Embryonic facial prominence (tissue), 1 donor: ENCODE measurements at regions not wholly inside any gene's neighbourhood (a gene's known extent, or its start where the extent isn't known, plus 50 kb on each side); places are given as distances from the start of the nearest gene placed in this dataset.

ENCODE experiments used
- DNase-seq: peaks from one replicate; pipeline ENCODE4 v3.0.0-alpha.2; 2016; ENCODE audit errors: extremely low spot score

- DNase-seq = no peak
Measured at GRCh38 chr5:133905424-133905823, 63.0 kb downstream of the C5orf15 start.

DNA sequence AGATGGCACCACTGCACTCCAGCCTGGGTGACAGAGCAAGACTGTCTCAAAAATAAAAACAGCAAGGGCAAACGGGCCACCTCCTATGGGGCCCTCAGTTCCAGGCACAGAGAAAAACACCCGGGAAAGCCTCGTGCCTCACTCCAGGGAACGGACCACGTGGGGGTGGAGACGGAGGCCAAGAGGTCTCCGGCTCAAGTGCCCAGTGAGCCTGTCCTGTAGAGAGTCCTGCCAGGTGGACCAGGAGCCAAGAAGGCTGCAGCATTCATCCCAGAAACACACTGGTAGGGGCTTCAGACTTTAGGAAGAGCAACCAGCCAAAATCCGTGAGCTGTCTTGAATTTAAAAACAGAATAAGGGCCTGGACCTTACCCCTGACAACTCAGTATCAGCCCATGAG is 63.8 kb downstream of the C5orf15 start:
- no peak for DNase-seq

GRCh38 chr5:133902511-133903118 is 65.8 kb downstream of the C5orf15 start:
- DNase-seq = no peak

DNA sequence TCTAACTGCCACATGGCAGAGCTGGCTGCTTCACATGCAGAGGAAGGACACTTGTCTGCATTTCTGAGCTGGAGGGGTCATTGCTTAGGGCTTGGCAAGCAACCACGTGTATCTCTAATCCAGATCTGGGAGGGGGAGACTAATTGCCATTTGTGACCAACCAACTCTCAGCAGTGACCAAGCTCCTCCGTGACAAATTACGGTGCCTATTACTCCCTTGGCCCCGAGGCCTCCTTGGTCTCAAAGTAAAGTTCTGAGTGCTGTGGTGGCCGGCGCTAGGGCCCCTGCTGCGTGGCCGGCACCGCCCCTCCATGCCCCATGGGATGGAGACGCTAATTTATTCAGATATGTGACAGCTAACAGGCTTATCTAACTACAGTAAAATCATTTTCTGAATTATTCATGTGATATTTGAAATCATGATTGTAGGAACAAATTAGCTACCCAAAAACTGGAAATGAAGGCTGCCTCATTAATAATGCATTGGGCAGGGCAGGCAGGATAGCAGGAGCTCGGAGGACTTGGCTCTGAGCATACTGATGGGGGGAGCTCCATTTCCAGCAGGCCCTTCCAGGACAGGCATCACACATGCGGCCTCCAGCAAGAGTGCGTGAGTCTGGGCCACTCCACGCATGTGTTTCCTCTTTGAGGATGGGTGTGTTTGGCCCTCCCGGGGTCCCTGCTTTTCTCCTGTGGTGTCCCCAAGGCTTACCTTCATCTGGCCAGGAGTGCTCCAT is 67.7 kb downstream of the C5orf15 start:
- no peak for DNase-seq

- DNase-seq = no peak
Measured at GRCh38 chr5:133899506-133899905, 68.9 kb downstream of the C5orf15 start.

DNA sequence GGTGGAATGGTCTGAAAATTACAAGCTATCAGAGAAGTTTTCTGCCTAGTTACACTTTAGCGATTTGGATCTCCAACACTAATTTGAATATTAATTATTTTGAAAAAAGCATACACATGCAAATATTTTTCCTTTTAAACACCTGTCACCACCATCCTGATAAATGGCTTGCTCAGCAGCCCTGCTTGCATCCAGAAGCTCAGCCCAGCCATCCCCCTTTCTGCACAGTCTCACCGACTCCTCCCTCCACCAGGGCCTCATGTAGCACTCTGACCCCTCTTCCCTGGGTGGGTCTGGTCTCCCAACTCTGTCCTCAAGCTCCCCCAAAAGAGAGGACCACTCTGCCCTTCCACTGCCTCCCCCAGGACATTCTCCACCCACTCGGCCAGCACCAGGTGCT is 70.0 kb downstream of the C5orf15 start:
- DNase-seq = no peak

DNA sequence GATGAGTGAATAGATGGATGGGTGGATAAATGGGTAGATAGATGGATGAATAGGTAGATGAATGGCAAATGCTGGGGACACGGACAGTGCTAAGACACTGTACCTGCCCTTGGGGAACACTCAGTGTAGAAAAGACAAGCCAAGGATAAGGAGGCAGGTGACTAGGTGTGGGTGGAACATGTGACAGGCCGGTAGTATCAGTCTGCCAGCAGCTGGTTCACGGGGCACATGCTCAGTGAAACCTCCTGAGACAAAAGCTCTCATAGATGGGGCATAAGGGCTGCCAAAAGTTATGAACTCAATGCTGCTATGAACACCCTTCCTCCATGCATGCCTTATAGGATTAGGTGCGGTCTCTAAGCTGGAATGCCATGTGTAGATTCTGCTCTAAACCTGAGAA is 71.0 kb downstream of the C5orf15 start:
- DNase-seq = no peak

DNA sequence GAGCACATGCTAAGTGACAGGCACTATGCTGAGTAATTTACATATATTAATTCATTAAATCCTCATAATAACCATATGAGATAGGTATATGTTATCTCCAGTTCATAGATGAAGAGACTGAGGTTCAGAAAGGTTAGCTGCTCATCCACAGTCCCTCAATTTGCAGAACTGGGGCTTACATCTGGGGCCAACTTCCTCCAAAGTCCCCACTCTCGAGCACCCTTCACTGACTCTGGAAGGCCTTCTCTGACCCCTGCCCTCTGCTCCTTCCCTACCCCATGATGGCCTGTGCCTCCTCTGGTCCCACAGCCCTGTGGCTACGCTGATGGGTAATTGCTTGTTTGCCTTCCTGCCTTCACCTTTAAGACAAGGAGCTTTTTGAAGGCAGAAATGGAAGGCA is 71.6 kb downstream of the C5orf15 start:
- DNase-seq = no peak

DNA sequence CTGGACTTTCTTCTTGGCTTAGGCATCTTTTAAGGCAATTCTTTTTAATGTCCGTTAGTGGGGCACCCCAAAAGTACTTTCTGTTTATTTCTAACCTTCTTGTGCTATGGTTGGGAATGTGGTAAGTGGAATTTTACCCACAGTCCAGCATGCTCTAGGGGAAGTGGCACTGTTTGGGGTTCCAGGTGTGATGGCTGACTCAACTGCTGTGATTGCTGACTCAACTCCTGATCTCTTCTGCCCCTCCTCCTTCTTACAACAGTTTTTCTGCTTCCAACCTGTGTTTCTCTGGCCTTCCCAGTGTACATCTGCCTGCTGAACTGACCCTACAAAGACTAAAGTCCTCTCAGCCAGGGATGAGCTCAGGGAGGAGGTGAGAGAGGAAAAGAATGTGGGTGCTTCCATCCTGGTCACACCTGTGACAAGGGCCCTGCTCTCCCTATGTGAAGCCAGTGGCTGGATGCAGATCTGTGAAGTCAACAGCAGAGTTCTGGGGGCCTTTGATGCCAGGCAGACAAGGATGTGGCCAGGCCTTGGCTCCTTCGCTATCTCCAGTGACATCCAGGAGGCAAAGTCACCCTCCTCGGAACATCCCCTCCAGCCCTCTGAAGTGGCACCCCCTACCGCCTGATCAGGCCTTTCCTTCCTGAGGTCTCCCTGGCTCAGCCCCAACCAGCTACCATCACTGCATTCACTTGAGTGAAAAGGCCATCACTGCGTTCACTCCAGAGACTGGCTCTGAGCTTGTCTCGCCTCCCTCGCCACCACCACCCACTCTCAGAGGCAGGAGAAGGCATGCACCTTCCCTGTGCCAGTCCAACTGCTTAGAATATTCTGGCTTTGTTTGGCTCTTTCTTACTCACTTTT is 72.2 kb downstream of the C5orf15 start:
- no peak for DNase-seq

GRCh38 chr5:133894143-133894542 is 74.3 kb downstream of the C5orf15 start:
- DNase-seq = no peak

DNA sequence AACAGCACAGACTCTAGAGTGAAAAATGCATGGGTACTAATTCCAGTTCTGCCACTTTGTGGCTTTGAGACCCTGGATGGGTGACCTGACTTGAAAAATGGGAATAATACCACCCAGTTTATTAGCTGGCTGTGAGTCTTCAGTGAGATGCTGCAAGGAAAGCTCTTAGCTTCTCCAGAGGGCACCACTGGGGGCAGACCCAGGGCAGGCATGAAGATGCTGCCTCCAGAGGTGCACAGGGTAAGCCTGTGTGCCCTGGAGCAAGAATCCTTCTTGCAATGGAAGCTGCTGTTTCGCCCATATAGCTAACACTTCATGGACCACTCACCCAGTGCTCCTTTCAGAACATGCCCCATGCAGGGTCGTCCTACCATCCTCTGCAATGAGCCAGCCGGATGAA is 75.7 kb downstream of the C5orf15 start:
- no peak for DNase-seq

DNA sequence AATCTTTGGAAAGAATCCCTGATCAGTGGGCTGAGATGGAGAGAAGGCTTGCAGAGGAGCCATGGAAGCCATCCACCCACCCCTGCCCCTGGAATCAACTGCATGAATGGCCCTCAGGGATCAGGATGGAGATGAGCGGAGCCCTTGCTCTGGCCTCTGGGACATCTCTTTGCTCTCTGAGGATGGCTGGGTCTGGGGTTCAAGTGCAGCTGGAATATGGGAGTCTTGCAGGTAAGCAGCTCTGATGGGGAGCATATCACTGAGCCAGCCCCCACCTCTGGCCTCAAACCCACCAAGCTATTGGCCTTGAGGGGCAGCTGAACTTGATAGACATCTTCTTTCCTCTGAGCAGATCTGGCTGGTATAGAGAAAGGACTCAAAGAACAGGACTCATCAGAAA is 76.1 kb downstream of the C5orf15 start:
- no peak for DNase-seq

- DNase-seq = no peak
Measured at GRCh38 chr5:133891390-133891789, 77.0 kb downstream of the C5orf15 start.

- no peak for DNase-seq
Measured at GRCh38 chr5:133890776-133891280, 77.6 kb downstream of the C5orf15 start.

GRCh38 chr5:133890314-133890713 is 78.1 kb downstream of the C5orf15 start:
- no peak for DNase-seq

GRCh38 chr5:133889271-133889905 is 79.0 kb downstream of the C5orf15 start:
- DNase-seq = no peak

GRCh38 chr5:133888625-133888991 is 79.8 kb downstream of the C5orf15 start:
- no peak for DNase-seq

- DNase-seq = no peak
Measured at GRCh38 chr5:133885566-133885965, 82.9 kb downstream of the C5orf15 start.

DNA sequence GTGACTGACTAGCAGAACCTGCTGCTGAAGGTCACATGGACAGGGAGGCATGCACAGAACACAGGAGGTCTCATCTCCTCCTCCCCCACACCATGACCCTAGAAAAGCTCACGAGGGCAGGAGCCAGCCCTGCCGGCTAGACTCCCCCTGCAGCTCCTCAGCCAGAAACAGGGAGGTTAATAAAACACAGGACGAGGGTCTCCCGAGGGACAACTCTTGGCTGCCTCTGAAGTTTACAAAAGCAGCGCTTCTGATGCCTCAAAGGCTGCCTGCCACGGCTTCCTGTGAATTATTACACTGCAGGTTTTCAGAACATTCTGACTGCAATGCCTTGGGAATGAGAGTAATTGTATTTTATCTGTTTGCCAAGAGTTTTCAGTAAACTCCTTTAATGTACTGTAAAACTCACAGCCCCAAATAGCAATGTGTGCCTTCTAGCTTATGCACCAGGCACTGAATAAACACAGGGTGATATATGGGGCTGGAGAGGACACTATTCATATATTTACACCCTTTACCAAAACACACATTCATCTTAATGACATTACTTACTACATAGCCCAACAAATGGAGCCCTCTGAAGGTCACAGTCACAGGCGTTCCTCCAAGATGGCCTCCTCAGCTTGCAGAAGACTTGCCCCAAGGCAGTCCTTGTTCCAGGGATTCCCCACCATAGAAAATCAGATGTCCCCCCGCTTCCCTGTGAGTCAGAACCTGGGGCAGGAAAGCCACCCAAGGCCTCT is 83.7 kb downstream of the C5orf15 start:
- DNase-seq = no peak

GRCh38 chr5:133883916-133884315 is 84.5 kb downstream of the C5orf15 start:
- no peak for DNase-seq

- DNase-seq = no peak
Measured at GRCh38 chr5:133882846-133883245, 85.6 kb downstream of the C5orf15 start.

- no peak for DNase-seq
Measured at GRCh38 chr5:133882389-133882695, 86.1 kb downstream of the C5orf15 start.
